Tibial nerve (tissue), 4 donors: ENCODE measurements at regions not wholly inside any gene's neighbourhood (a gene's known extent, or its start where the extent isn't known, plus 50 kb on each side); places are given as distances from the start of the nearest gene placed in this dataset.

Source experiments
- DNase-seq, 2 donors: peaks; one replicate each; pipeline ENCODE4 v3.0.0-alpha.2; 2019; ENCODE audit warnings: low spot score in 2 of 2
- H3K27ac ChIP-seq, 4 donors: fragments of 200-600 bp; sonication (generic) in 3 of 4; one replicate each; pipeline ENCODE4 v1.5.1; 2017 to 2019; ENCODE audit warnings: mild to moderate bottlenecking in 1 of 4
- H3K27me3 ChIP-seq, 2 donors: fragments of 200-600 bp; sonication (generic) in 1 of 2; one replicate each; pipeline versions ENCODE4 v1.5.1 to v1.6.0; 2017 to 2019
- H3K36me3 ChIP-seq, 3 donors: fragments of 200-600 bp; sonication (generic); one replicate each; pipeline ENCODE4 v1.5.1; 2018 to 2019
- H3K4me1 ChIP-seq, 4 donors: fragments of 200-600 bp; sonication (generic) in 3 of 4; one replicate each; pipeline ENCODE4 v1.5.1; 2017 to 2019
- H3K4me3 ChIP-seq, 4 donors: fragments of 200-600 bp; sonication (generic) in 3 of 4; one replicate each; pipeline ENCODE4 v1.5.1; 2017 to 2019; ENCODE audit warnings: mild to moderate bottlenecking in 1 of 4, moderate library complexity in 1 of 4
- H3K9me3 ChIP-seq, 4 donors: fragments of 200-600 bp; sonication (generic) in 3 of 4; one replicate each; pipeline ENCODE4 v1.5.1; 2017 to 2019
- CTCF ChIP-seq, 5 experiments: fragments of 200-600 bp in 3 of 5; fragments of 450-650 bp in 2 of 5; sonication (generic) in 3 of 5; IDR thresholded peaks; one replicate each; pipeline ENCODE4 v1.5.1; 2016 to 2019; ENCODE audit warnings: antibody characterized with exemption in 5 of 5, mild to moderate bottlenecking in 3 of 5, moderate library complexity in 2 of 5
- EP300 ChIP-seq, 2 donors: sonication (generic); formaldehyde crosslinking; IDR thresholded peaks; one replicate each; pipeline ENCODE4 v1.6.1; 2017; ENCODE audit warnings: antibody characterized with exemption in 2 of 2, mild to moderate bottlenecking in 1 of 2
- POLR2A ChIP-seq, 2 donors: fragments of 450-650 bp; IDR thresholded peaks; one replicate each; pipeline ENCODE4 v1.6.1; 2017; ENCODE audit warnings: antibody characterized with exemption in 2 of 2, mild to moderate bottlenecking in 2 of 2, moderate library complexity in 2 of 2
- WGBS, 2 donors: methylation state at CpG; one replicate each; pipeline ENCODE4 v1.1.5; 2018; 5-methylcytosine and 5-hydroxymethylcytosine counted together

- DNase-seq, result no peak
- H3K36me3 ChIP-seq, result no peaks in the 10 kb centered on the region
- WGBS, 2 donors, result 87 to 92% methylated on average over 18 to 35 of the region's 37 CpGs
- H3K4me1 ChIP-seq, result no peaks in the 10 kb centered on the region
- no peaks in the 10 kb centered on the region for H3K27me3 ChIP-seq
- peaks cover 0 to 10% (median 0%) of the 10 kb centered on the region in 4 donors for H3K9me3 ChIP-seq
- no peak overlapping the region for H3K4me3 ChIP-seq
- no peak for TF ChIP-seq CTCF (IDR thresholded peaks at IDR 0.05)
- no peak for TF ChIP-seq EP300 (IDR thresholded peaks at IDR 0.05)
- no peak for TF ChIP-seq POLR2A (IDR thresholded peaks at IDR 0.05)
- H3K27ac ChIP-seq, result no peak overlapping the region
These were observed 82.8 kb upstream of the FXR1 start for GRCh38 chr3:180829409-180830405.

- no peak for DNase-seq
- WGBS, 2 donors, result 75 to 88% methylated on average over 2 of the region's 2 CpGs
- H3K27me3 ChIP-seq, result no peaks in the 10 kb centered on the region
- no peak overlapping the region for H3K4me3 ChIP-seq
- TF ChIP-seq EP300 (IDR thresholded peaks at IDR 0.05) (no peak), CTCF (IDR thresholded peaks at IDR 0.05) (no peak), POLR2A (IDR thresholded peaks at IDR 0.05) (no peak)
- no peaks in the 10 kb centered on the region for H3K36me3 ChIP-seq
- peaks cover 0 to 8% (median 0%) of the 10 kb centered on the region in 4 donors for H3K9me3 ChIP-seq
- H3K27ac ChIP-seq, result no peak overlapping the region
- H3K4me1 ChIP-seq, result no peaks in the 10 kb centered on the region
These were observed 77.0 kb upstream of the FXR1 start for GRCh38 chr3:180835501-180835900.

- Histone ChIP-seq H3K4me1 (no peaks in the 10 kb centered on the region), H3K4me3 (no peak overlapping the region), H3K9me3 (peaks cover 0 to 16% (median 0%) of the 10 kb centered on the region in 4 donors), H3K36me3 (no peaks in the 10 kb centered on the region), H3K27me3 (no peaks in the 10 kb centered on the region), H3K27ac (no peak overlapping the region)
- 82 to 90% methylated on average over 1 of the region's 1 CpG for WGBS, 2 donors
- TF ChIP-seq POLR2A (IDR thresholded peaks at IDR 0.05) (no peak), EP300 (IDR thresholded peaks at IDR 0.05) (no peak), CTCF (IDR thresholded peaks at IDR 0.05) (no peak)
- no peak for DNase-seq
These were observed 75.7 kb upstream of the FXR1 start for GRCh38 chr3:180836766-180837165.

- Histone ChIP-seq H3K4me1 (no peaks in the 10 kb centered on the region), H3K36me3 (no peaks in the 10 kb centered on the region), H3K9me3 (peaks cover 0 to 30% (median 0%) of the 10 kb centered on the region in 4 donors), H3K27me3 (no peaks in the 10 kb centered on the region), H3K27ac (no peak overlapping the region), H3K4me3 (no peak overlapping the region)
- no peak for DNase-seq
- WGBS, 2 donors, result 62 to 63% methylated on average over 1 to 2 of the region's 2 CpGs
- TF ChIP-seq EP300 (IDR thresholded peaks at IDR 0.05), result no peak
- TF ChIP-seq POLR2A (IDR thresholded peaks at IDR 0.05), result no peak
- no peak for TF ChIP-seq CTCF (IDR thresholded peaks at IDR 0.05)
These were observed 57.6 kb upstream of the FXR1 start for GRCh38 chr3:180854887-180855286.

- DNase-seq, result no peak
- Histone ChIP-seq H3K27ac (no peak overlapping the region), H3K9me3 (peaks cover 0 to 30% (median 0%) of the 10 kb centered on the region in 4 donors), H3K4me3 (no peak overlapping the region), H3K36me3 (no peaks in the 10 kb centered on the region), H3K4me1 (no peaks in the 10 kb centered on the region), H3K27me3 (no peaks in the 10 kb centered on the region)
- WGBS, 2 donors, result 6 to 15% methylated on average over 2 of the region's 2 CpGs
- TF ChIP-seq EP300 (IDR thresholded peaks at IDR 0.05) (no peak), POLR2A (IDR thresholded peaks at IDR 0.05) (no peak), CTCF (IDR thresholded peaks at IDR 0.05) (no peak)
These were observed 57.1 kb upstream of the FXR1 start for GRCh38 chr3:180855364-180855763.
